Sigmoid colon (tissue), 4 donors: ENCODE measurements at regions not wholly inside any gene's neighbourhood (a gene's known extent, or its start where the extent isn't known, plus 50 kb on each side); places are given as distances from the start of the nearest gene placed in this dataset.

ENCODE experiments used
- EP300 ChIP-seq, 4 donors: sonication (generic); formaldehyde crosslinking; IDR thresholded peaks; one replicate each; pipeline ENCODE4 v1.6.1; 2017; ENCODE audit warnings: antibody characterized with exemption in 4 of 4
- POLR2A ChIP-seq, 2 donors: fragments of 450-650 bp; IDR thresholded peaks; one replicate each; pipeline ENCODE4 v1.6.1; 2016; ENCODE audit warnings: antibody characterized with exemption in 2 of 2, mild to moderate bottlenecking in 2 of 2, moderate library complexity in 2 of 2

GRCh38 chr22:27695925-27696324 is 105.6 kb downstream of the MN1 start:
- no peak for TF ChIP-seq POLR2A (IDR thresholded peaks at IDR 0.05)
- TF ChIP-seq EP300 (IDR thresholded peaks at IDR 0.05): no peak
